Activated naive CD4-positive, alpha-beta T cell (primary cell): ENCODE measurements at regions not wholly inside any gene's neighbourhood (a gene's known extent, or its start where the extent isn't known, plus 50 kb on each side); places are given as distances from the start of the nearest gene placed in this dataset.
"Not testable (repeated sequence)": the region's sequence is repeated elsewhere in the genome, so short reads cannot be mapped to it uniquely, and the experiment has no call there.

Experiments used
- DNase-seq, 4 experiments: peaks; one replicate each; lab custom pipeline; 2025; lab: John Stamatoyannopoulos, UW

GRCh38 chr15:66864871-66865281 lies 162.8 kb downstream of the SMAD6 start:
- DNase-seq: no peak

GRCh38 chr15:66865622-66866611 lies 163.9 kb downstream of the SMAD6 start:
- DNase-seq: no peak

- no peak for DNase-seq
These were observed 164.6 kb downstream of the SMAD6 start for GRCh38 chr15:66866656-66867055.

GRCh38 chr15:66868918-66869317 lies 166.9 kb downstream of the SMAD6 start:
- DNase-seq: no peak

GRCh38 chr15:66870880-66871388 lies 168.9 kb downstream of the SMAD6 start:
- DNase-seq: no peak

GRCh38 chr15:66872405-66872804 lies 170.4 kb downstream of the SMAD6 start:
- no peak for DNase-seq

- DNase-seq: not testable (repeated sequence)
These were observed 171.3 kb downstream of the SMAD6 start for GRCh38 chr15:66873331-66873730.

- no peak for DNase-seq
These were observed 171.8 kb downstream of the SMAD6 start for GRCh38 chr15:66873856-66874255.

GRCh38 chr15:66875588-66876420 lies 173.8 kb downstream of the SMAD6 start:
- DNase-seq: no peak

GRCh38 chr15:66876421-66876730 lies 174.3 kb downstream of the SMAD6 start:
- DNase-seq: no peak

- no peak for DNase-seq
These were observed 174.9 kb downstream of the SMAD6 start for GRCh38 chr15:66876731-66877476.

- DNase-seq: no peak
These were observed 175.6 kb downstream of the SMAD6 start for GRCh38 chr15:66877477-66878271.

- DNase-seq: no peak
These were observed 176.7 kb downstream of the SMAD6 start for GRCh38 chr15:66878761-66879160.

- DNase-seq: no peak
These were observed 177.7 kb downstream of the SMAD6 start for GRCh38 chr15:66879531-66880368.

GRCh38 chr15:66880380-66881155 lies 178.5 kb downstream of the SMAD6 start:
- DNase-seq: no peak

GRCh38 chr15:66881173-66881905 lies 179.3 kb downstream of the SMAD6 start:
- no peak for DNase-seq

- DNase-seq: no peak
These were observed 180.4 kb downstream of the SMAD6 start for GRCh38 chr15:66882251-66883020.
